ENCODE measurements at regions not wholly inside any gene's neighbourhood (a gene's known extent, or its start where the extent isn't known, plus 50 kb on each side); places are given as distances from the start of the nearest gene placed in this dataset.
A peak's percentile ranks its signal among the peaks of the same experiment; 100 is the strongest.

DNA sequence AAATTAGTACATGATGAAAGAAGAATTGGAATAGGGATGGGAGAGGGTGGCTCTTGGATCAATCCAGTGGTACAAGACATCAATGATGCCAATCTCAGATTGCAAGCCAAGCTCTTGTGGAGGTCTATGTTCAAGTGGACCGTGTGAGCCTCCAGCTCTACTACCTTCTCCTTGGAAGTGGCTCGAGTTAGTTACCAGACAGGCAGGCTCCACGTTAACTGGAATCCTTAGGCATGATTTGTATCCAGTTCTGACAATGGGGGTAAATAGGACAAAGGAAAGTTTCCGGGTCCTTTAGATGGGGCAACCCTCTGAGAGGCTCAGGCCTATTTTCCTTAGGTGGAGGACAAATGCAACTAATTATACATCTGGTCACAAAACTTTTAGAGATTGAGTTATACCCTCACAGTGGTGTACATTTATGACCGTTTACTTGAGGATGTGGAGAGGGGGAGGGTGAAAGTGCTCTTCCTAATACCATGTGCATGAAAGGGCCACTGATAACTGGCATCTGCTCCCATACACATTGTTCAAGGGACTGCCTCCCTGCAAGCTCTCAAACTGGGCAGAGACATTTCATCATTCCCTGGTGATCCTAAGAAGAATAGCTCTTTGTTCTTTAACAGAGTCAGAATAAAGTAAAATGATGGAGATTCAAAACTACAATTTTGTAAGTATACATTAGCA, 180.2 kb downstream of the SOCS6 start:
- Histone ChIP-seq H3K27ac (ENCODE audit: low read depth, low read length) (no peak overlapping the region), H3K9me3 (ENCODE audit: control insufficient read depth in 3 of 3, low read length in 3 of 3) (no peaks in the 10 kb centered on the region), H3K36me3 (ENCODE audit: control insufficient read depth in 3 of 3, insufficient read depth in 3 of 3, low read length in 3 of 3) (no peaks in the 10 kb centered on the region), H3K4me3 (ENCODE audit: low read length in 3 of 3) (no peak overlapping the region), H3K9ac (ENCODE audit: low read depth in 1 of 3, low read length in 3 of 3) (no peak overlapping the region), H3K27me3 (ENCODE audit: control insufficient read depth in 3 of 3, insufficient read depth in 3 of 3, low read length in 3 of 3) (no peaks in the 10 kb centered on the region), H3K4me1 (ENCODE audit: control insufficient read depth in 3 of 3, insufficient read depth in 3 of 3, low read length in 3 of 3) (peaks cover 4 to 10% (median 8%) of the 10 kb centered on the region in 3 donors)

GRCh38 chr18:70464343-70465114, 175.7 kb downstream of the SOCS6 start:
- Histone ChIP-seq H3K9me3 (ENCODE audit: control insufficient read depth in 3 of 3, low read length in 3 of 3) (no peaks in the 10 kb centered on the region), H3K4me3 (ENCODE audit: low read length in 3 of 3) (peak overlapping the region; percentile 52 to 67 (median 64)), H3K27ac (ENCODE audit: low read depth, low read length) (no peak overlapping the region), H3K27me3 (ENCODE audit: control insufficient read depth in 3 of 3, insufficient read depth in 3 of 3, low read length in 3 of 3) (peaks cover 0 to 3% (median 2%) of the 10 kb centered on the region in 3 donors), H3K9ac (ENCODE audit: low read depth in 1 of 3, low read length in 3 of 3) (peak overlapping the region; percentile 56 to 61 (median 59)), H3K36me3 (ENCODE audit: control insufficient read depth in 3 of 3, insufficient read depth in 3 of 3, low read length in 3 of 3) (no peaks in the 10 kb centered on the region), H3K4me1 (ENCODE audit: control insufficient read depth in 3 of 3, insufficient read depth in 3 of 3, low read length in 3 of 3) (peaks cover 4 to 10% (median 8%) of the 10 kb centered on the region in 3 donors)

GRCh38 chr18:70463085-70463484, 174.2 kb downstream of the SOCS6 start:
- no peaks in the 10 kb centered on the region for H3K9me3 ChIP-seq (ENCODE audit: control insufficient read depth in 3 of 3, low read length in 3 of 3)
- peaks cover 0 to 3% (median 2%) of the 10 kb centered on the region in 3 donors for H3K27me3 ChIP-seq (ENCODE audit: control insufficient read depth in 3 of 3, insufficient read depth in 3 of 3, low read length in 3 of 3)
- H3K4me1 ChIP-seq (ENCODE audit: control insufficient read depth in 3 of 3, insufficient read depth in 3 of 3, low read length in 3 of 3): peaks cover 4 to 10% (median 8%) of the 10 kb centered on the region in 3 donors
- H3K4me3 ChIP-seq (ENCODE audit: low read length in 3 of 3): no peak overlapping the region
- H3K36me3 ChIP-seq (ENCODE audit: control insufficient read depth in 3 of 3, insufficient read depth in 3 of 3, low read length in 3 of 3): no peaks in the 10 kb centered on the region
- H3K27ac ChIP-seq (ENCODE audit: low read depth, low read length): no peak overlapping the region
- H3K9ac ChIP-seq (ENCODE audit: low read depth in 1 of 3, low read length in 3 of 3): no peak overlapping the region

- peaks cover 4 to 10% (median 8%) of the 10 kb centered on the region in 3 donors for H3K4me1 ChIP-seq (ENCODE audit: control insufficient read depth in 3 of 3, insufficient read depth in 3 of 3, low read length in 3 of 3)
- H3K27ac ChIP-seq (ENCODE audit: low read depth, low read length): no peak overlapping the region
- H3K36me3 ChIP-seq (ENCODE audit: control insufficient read depth in 3 of 3, insufficient read depth in 3 of 3, low read length in 3 of 3): no peaks in the 10 kb centered on the region
- H3K9ac ChIP-seq (ENCODE audit: low read depth in 1 of 3, low read length in 3 of 3): no peak overlapping the region
- H3K9me3 ChIP-seq (ENCODE audit: control insufficient read depth in 3 of 3, low read length in 3 of 3): no peaks in the 10 kb centered on the region
- no peak overlapping the region for H3K4me3 ChIP-seq (ENCODE audit: low read length in 3 of 3)
- peaks cover 0 to 3% (median 2%) of the 10 kb centered on the region in 3 donors for H3K27me3 ChIP-seq (ENCODE audit: control insufficient read depth in 3 of 3, insufficient read depth in 3 of 3, low read length in 3 of 3)
Measured at GRCh38 chr18:70462078-70462439, 173.2 kb downstream of the SOCS6 start.

DNA sequence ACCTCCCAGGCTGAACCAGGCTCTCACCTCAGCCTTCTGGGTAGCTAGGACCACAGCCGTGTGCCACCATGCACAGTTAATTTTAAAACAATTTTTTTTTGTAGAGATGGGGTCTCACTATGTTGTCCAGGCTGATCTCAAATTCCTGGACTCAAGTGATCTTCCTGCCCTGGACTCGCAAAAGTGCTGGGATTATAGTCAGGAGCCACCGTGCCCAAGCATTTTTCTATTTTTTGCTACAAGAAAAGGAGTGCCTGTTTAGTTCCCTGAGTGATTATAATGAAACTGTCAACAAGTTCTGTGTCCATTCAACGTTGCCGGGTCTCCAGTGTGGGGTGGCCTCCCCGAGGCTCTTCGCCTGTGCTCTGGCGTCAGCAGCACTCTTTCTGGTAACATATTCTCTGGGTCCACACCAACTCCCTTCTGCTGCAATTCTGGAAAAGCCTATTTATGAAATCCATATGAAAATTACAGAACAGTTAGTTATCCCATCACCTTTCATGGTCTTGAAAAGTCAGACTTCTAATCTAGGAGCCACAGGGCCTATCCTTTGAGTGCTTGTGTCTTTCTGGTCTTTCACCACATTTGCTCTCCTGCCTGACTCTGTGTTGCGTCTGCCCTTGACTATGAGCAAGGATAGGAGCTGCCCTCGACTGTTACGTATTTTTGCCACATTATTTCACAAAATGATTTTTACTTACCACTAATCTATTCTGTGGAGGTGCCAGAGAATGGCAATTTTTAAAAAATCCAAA, 172.7 kb downstream of the SOCS6 start:
- Histone ChIP-seq H3K9me3 (ENCODE audit: control insufficient read depth in 3 of 3, low read length in 3 of 3) (no peaks in the 10 kb centered on the region), H3K36me3 (ENCODE audit: control insufficient read depth in 3 of 3, insufficient read depth in 3 of 3, low read length in 3 of 3) (no peaks in the 10 kb centered on the region), H3K9ac (ENCODE audit: low read depth in 1 of 3, low read length in 3 of 3) (no peak overlapping the region), H3K27ac (ENCODE audit: low read depth, low read length) (no peak overlapping the region), H3K4me1 (ENCODE audit: control insufficient read depth in 3 of 3, insufficient read depth in 3 of 3, low read length in 3 of 3) (peaks cover 4 to 10% (median 8%) of the 10 kb centered on the region in 3 donors), H3K27me3 (ENCODE audit: control insufficient read depth in 3 of 3, insufficient read depth in 3 of 3, low read length in 3 of 3) (peaks cover 0 to 3% (median 2%) of the 10 kb centered on the region in 3 donors), H3K4me3 (ENCODE audit: low read length in 3 of 3) (no peak overlapping the region)

DNA sequence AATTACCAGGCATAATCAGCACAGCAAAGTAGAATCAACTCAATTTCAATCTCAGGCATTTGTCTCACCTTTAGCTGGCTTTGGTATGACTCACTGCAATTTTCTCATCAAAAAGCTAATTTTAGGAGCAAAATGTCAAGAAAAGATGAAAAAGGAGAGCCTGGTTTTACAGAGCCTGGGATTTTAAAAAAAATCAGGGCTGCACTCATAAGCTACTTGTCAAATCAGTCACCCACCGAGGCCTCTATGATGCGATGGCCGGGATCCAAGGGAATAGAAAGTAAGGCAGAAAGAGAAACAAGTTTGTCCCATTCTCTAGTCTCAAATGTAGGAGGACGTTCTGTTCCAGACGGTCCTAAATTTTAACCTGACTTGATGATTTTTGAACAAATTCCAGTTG, 170.9 kb downstream of the SOCS6 start:
- H3K4me3 ChIP-seq (ENCODE audit: low read length in 3 of 3): no peak overlapping the region
- H3K9ac ChIP-seq (ENCODE audit: low read depth in 1 of 3, low read length in 3 of 3): no peak overlapping the region
- H3K36me3 ChIP-seq (ENCODE audit: control insufficient read depth in 3 of 3, insufficient read depth in 3 of 3, low read length in 3 of 3): no peaks in the 10 kb centered on the region
- no peak overlapping the region for H3K27ac ChIP-seq (ENCODE audit: low read depth, low read length)
- no peaks in the 10 kb centered on the region for H3K9me3 ChIP-seq (ENCODE audit: control insufficient read depth in 3 of 3, low read length in 3 of 3)
- H3K27me3 ChIP-seq (ENCODE audit: control insufficient read depth in 3 of 3, insufficient read depth in 3 of 3, low read length in 3 of 3): peaks cover 0 to 3% (median 2%) of the 10 kb centered on the region in 3 donors
- H3K4me1 ChIP-seq (ENCODE audit: control insufficient read depth in 3 of 3, insufficient read depth in 3 of 3, low read length in 3 of 3): peaks cover 4 to 7% (median 7%) of the 10 kb centered on the region in 3 donors

DNA sequence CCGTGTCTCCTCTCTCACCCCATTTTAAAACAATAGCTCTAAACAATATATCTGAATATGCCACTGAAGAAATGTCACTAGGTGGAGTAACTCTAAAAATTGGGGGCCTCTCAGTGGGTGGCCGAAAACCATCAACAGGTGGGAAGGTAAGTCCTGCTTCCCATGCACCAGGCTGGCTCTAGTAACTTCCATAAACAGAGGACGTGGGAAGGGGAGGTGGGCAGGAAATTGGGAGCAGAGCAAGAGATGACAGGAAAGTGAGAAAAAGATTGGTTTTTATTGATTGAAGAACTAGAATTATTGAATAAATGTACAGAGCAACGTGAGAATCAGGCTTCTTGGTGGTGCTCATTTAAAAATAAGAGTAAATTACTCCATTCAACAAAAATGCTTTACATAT, 170.4 kb downstream of the SOCS6 start:
- Histone ChIP-seq H3K4me3 (ENCODE audit: low read length in 3 of 3) (no peak overlapping the region), H3K27me3 (ENCODE audit: control insufficient read depth in 3 of 3, insufficient read depth in 3 of 3, low read length in 3 of 3) (peaks cover 0 to 3% (median 2%) of the 10 kb centered on the region in 3 donors), H3K36me3 (ENCODE audit: control insufficient read depth in 3 of 3, insufficient read depth in 3 of 3, low read length in 3 of 3) (no peaks in the 10 kb centered on the region), H3K9me3 (ENCODE audit: control insufficient read depth in 3 of 3, low read length in 3 of 3) (no peaks in the 10 kb centered on the region), H3K27ac (ENCODE audit: low read depth, low read length) (no peak overlapping the region), H3K4me1 (ENCODE audit: control insufficient read depth in 3 of 3, insufficient read depth in 3 of 3, low read length in 3 of 3) (peaks cover 2 to 3% (median 3%) of the 10 kb centered on the region in 3 donors), H3K9ac (ENCODE audit: low read depth in 1 of 3, low read length in 3 of 3) (no peak overlapping the region)

- Histone ChIP-seq H3K9ac (ENCODE audit: low read depth in 1 of 3, low read length in 3 of 3) (no peak overlapping the region), H3K4me3 (ENCODE audit: low read length in 3 of 3) (no peak overlapping the region), H3K27me3 (ENCODE audit: control insufficient read depth in 3 of 3, insufficient read depth in 3 of 3, low read length in 3 of 3) (peaks cover 0 to 3% (median 2%) of the 10 kb centered on the region in 3 donors), H3K9me3 (ENCODE audit: control insufficient read depth in 3 of 3, low read length in 3 of 3) (no peaks in the 10 kb centered on the region), H3K36me3 (ENCODE audit: control insufficient read depth in 3 of 3, insufficient read depth in 3 of 3, low read length in 3 of 3) (no peaks in the 10 kb centered on the region), H3K27ac (ENCODE audit: low read depth, low read length) (no peak overlapping the region), H3K4me1 (ENCODE audit: control insufficient read depth in 3 of 3, insufficient read depth in 3 of 3, low read length in 3 of 3) (no peaks in the 10 kb centered on the region)
Measured at GRCh38 chr18:70457788-70458187, 168.9 kb downstream of the SOCS6 start.

GRCh38 chr18:70457223-70457622, 168.4 kb downstream of the SOCS6 start:
- Histone ChIP-seq H3K9me3 (ENCODE audit: control insufficient read depth in 3 of 3, low read length in 3 of 3) (no peaks in the 10 kb centered on the region), H3K9ac (ENCODE audit: low read depth in 1 of 3, low read length in 3 of 3) (no peak overlapping the region), H3K4me1 (ENCODE audit: control insufficient read depth in 3 of 3, insufficient read depth in 3 of 3, low read length in 3 of 3) (no peaks in the 10 kb centered on the region), H3K4me3 (ENCODE audit: low read length in 3 of 3) (no peak overlapping the region), H3K27me3 (ENCODE audit: control insufficient read depth in 3 of 3, insufficient read depth in 3 of 3, low read length in 3 of 3) (peaks cover 0 to 3% (median 2%) of the 10 kb centered on the region in 3 donors), H3K36me3 (ENCODE audit: control insufficient read depth in 3 of 3, insufficient read depth in 3 of 3, low read length in 3 of 3) (no peaks in the 10 kb centered on the region), H3K27ac (ENCODE audit: low read depth, low read length) (no peak overlapping the region)

Data from skeletal muscle tissue (tissue), 3 donors.